Fibroblast of lung (primary cell): ENCODE measurements at regions not wholly inside any gene's neighbourhood (a gene's known extent, or its start where the extent isn't known, plus 50 kb on each side); places are given as distances from the start of the nearest gene placed in this dataset.

Source experiments
- DNase-seq, 2 donors: peaks; one replicate each; pipeline versions ENCODE4 v3.0.0 to v3.0.0-alpha.2; 2010; ENCODE audit warnings: low read depth in 2 of 2
- H2AFZ ChIP-seq: 2 replicates; pipeline ENCODE4 v1.5.1; 2012; ENCODE audit warnings: low read length, control low read depth, inconsistent platforms
- H3K27ac ChIP-seq: 2 replicates; pipeline ENCODE4 v1.5.1; 2011; ENCODE audit warnings: low read length, control low read depth; ENCODE audit not compliant: insufficient read depth
- H3K27me3 ChIP-seq: 2 replicates; pipeline ENCODE4 v1.5.1; 2011; ENCODE audit warnings: mild to moderate bottlenecking, low read length; ENCODE audit not compliant: control insufficient read depth, insufficient read depth
- H3K36me3 ChIP-seq: 2 replicates; pipeline ENCODE4 v1.5.1; 2011; ENCODE audit warnings: low read length; ENCODE audit not compliant: control insufficient read depth, insufficient read depth
- H3K4me1 ChIP-seq: 2 replicates; pipeline ENCODE4 v1.5.1; 2011; ENCODE audit warnings: low read length; ENCODE audit not compliant: control insufficient read depth, insufficient read depth; ENCODE audit errors: extremely low read depth
- H3K4me2 ChIP-seq: 2 replicates; pipeline ENCODE4 v1.5.1; 2011; ENCODE audit warnings: low read length, control low read depth; ENCODE audit not compliant: insufficient read depth; ENCODE audit errors: extremely low read depth
- H3K4me3 ChIP-seq, 4 experiments: fragments of 200-600 bp in 1 of 4; sonication (generic) in 1 of 4; replicated peaks in 1 of 4; 2 replicates each; pipeline ENCODE4 v1.5.1; 2011 to 2016; ENCODE audit warnings: low read length in 4 of 4, low read depth in 3 of 4, mild to moderate bottlenecking in 3 of 4, control low read depth in 2 of 4, inconsistent platforms in 1 of 4, mixed read lengths in 1 of 4; ENCODE audit not compliant: insufficient read depth in 1 of 4; ENCODE audit errors: control extremely low read depth in 1 of 4
- H3K79me2 ChIP-seq: 2 replicates; pipeline ENCODE4 v1.5.1; 2012; ENCODE audit warnings: mild to moderate bottlenecking, low read length, inconsistent platforms; ENCODE audit not compliant: control insufficient read depth, insufficient read depth
- H3K9ac ChIP-seq: 2 replicates; pipeline ENCODE4 v1.5.1; 2011; ENCODE audit warnings: mild to moderate bottlenecking, low read length, control low read depth; ENCODE audit not compliant: insufficient read depth
- H3K9me3 ChIP-seq: 2 replicates; pipeline ENCODE4 v1.5.1; 2012; ENCODE audit warnings: low read depth, low read length; ENCODE audit not compliant: control insufficient read depth, insufficient read depth
- H4K20me1 ChIP-seq: 2 replicates; pipeline ENCODE4 v1.5.1; 2011; ENCODE audit warnings: low read length; ENCODE audit not compliant: control insufficient read depth, insufficient read depth; ENCODE audit errors: extremely low read depth
- EZH2 ChIP-seq: IDR thresholded peaks from 2 replicates; pipeline ENCODE4 v1.5.1; 2012; ENCODE audit warnings: low read length, control low read depth, mild to moderate bottlenecking; ENCODE audit errors: missing control alignments
- TF ChIP-seq, protein P1 (sequence below), 2 donors: IDR thresholded peaks in 1 of 2; conservative IDR thresholded peaks in 1 of 2; 1 replicate in 1 of 2; 2 replicates in 1 of 2; pipeline ENCODE4 v1.5.1; 2011 to 2012; ENCODE audit warnings: low read length in 2 of 2, control low read depth in 1 of 2, inconsistent platforms in 1 of 2, low read depth in 1 of 2, mild to moderate bottlenecking in 1 of 2

DNA sequence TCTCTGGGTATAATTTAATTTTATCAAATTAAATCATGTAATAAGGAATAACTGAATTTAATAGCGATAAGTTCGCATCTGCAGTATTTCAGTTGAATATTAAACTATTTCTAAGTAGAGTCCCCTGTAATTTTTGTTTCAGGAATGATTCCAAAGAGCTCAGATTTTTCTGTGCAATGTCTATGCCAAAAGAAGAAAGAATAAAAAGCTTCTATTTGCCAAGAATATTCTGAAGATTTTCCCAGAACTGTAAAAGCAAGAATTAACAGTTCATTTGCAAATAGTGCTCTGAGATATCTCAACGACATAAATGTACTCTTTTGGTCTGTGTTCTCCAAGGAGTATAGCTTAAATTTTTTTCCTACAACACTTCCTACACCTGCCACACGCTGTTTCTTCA lies 1242.8 kb upstream of the DIAPH2 start:
- H3K4me3 ChIP-seq = no peak overlapping the region
- TF ChIP-seq, protein P1, sequence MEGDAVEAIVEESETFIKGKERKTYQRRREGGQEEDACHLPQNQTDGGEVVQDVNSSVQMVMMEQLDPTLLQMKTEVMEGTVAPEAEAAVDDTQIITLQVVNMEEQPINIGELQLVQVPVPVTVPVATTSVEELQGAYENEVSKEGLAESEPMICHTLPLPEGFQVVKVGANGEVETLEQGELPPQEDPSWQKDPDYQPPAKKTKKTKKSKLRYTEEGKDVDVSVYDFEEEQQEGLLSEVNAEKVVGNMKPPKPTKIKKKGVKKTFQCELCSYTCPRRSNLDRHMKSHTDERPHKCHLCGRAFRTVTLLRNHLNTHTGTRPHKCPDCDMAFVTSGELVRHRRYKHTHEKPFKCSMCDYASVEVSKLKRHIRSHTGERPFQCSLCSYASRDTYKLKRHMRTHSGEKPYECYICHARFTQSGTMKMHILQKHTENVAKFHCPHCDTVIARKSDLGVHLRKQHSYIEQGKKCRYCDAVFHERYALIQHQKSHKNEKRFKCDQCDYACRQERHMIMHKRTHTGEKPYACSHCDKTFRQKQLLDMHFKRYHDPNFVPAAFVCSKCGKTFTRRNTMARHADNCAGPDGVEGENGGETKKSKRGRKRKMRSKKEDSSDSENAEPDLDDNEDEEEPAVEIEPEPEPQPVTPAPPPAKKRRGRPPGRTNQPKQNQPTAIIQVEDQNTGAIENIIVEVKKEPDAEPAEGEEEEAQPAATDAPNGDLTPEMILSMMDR (conservative IDR thresholded peaks at IDR 0.05 in 1 of 2, IDR thresholded peaks at IDR 0.05 in 1 of 2; ENCODE audit: low read depth in 1 of 2, low read length in 2 of 2) = no peak
- no peak for TF ChIP-seq EZH2

DNA sequence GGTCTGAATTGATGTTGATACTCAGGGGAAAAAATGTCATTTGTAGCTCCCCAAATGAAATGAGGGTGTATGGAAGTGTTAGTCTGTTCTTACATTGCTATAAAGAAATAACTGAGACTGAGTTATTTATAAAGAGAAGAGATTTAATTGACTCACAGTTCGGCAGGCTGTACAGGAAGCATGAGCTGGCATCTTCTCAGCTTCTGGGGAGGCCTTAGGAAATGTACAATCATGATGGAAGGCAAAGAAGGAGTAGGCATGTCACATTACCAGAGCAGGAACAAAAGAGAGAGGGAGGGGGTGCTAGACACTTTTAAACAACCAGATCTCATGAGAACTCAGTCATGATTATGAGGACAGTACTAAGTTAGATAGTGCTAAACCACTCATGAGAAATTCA lies 1199.9 kb upstream of the DIAPH2 start:
- no peaks in the 10 kb centered on the region for H4K20me1 ChIP-seq
- no peaks in the 10 kb centered on the region for H3K27me3 ChIP-seq
- no peaks in the 10 kb centered on the region for H3K4me1 ChIP-seq
- no peak overlapping the region for H3K9ac ChIP-seq
- no peaks in the 10 kb centered on the region for H3K79me2 ChIP-seq
- H3K27ac ChIP-seq = no peak overlapping the region
- DNase-seq = no peak
- H2AFZ ChIP-seq = no peak overlapping the region
- no peak overlapping the region for H3K4me2 ChIP-seq
- no peak overlapping the region for H3K4me3 ChIP-seq
- H3K9me3 ChIP-seq = no peaks in the 10 kb centered on the region
- no peaks in the 10 kb centered on the region for H3K36me3 ChIP-seq
- no peak for TF ChIP-seq EZH2
- TF ChIP-seq, protein P1 (conservative IDR thresholded peaks at IDR 0.05 in 1 of 2, IDR thresholded peaks at IDR 0.05 in 1 of 2; ENCODE audit: low read depth in 1 of 2, low read length in 2 of 2) = no peak

More for the DNA sequence above, 1242.8 kb upstream of the DIAPH2 start:
- no peaks in the 10 kb centered on the region for H3K27me3 ChIP-seq
- no peak overlapping the region for H3K4me2 ChIP-seq
- no peaks in the 10 kb centered on the region for H3K36me3 ChIP-seq
- no peaks in the 10 kb centered on the region for H3K9me3 ChIP-seq
- H3K79me2 ChIP-seq = no peaks in the 10 kb centered on the region
- DNase-seq = no peak
- H2AFZ ChIP-seq = no peak overlapping the region
- no peaks in the 10 kb centered on the region for H4K20me1 ChIP-seq
- H3K4me1 ChIP-seq = no peaks in the 10 kb centered on the region
- H3K9ac ChIP-seq = no peak overlapping the region
- no peak overlapping the region for H3K27ac ChIP-seq

DNA sequence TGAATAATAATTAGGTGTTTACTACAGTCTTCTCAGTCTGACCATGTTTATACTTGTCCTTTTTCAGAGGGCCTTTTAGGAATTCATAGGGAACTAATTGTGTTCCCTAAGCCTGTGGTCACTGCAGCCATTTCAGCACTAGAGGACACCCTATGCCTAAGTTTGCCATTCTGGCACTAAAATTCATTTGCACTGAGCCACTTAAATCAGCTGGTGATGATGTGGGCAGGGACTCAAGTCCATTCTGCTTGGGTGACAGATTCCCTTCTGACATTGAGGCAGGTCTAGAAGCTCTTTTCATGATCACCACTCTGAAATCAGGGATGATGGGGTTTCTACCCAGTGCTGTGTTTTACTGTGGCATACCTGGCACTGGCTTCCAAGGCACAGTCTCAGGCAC lies 1178.9 kb upstream of the DIAPH2 start:
- H3K27me3 ChIP-seq = no peaks in the 10 kb centered on the region
- no peaks in the 10 kb centered on the region for H3K4me1 ChIP-seq
- no peak overlapping the region for H3K27ac ChIP-seq
- no peak overlapping the region for H3K4me3 ChIP-seq
- no peak overlapping the region for H3K9ac ChIP-seq
- TF ChIP-seq, protein P1 (conservative IDR thresholded peaks at IDR 0.05 in 1 of 2, IDR thresholded peaks at IDR 0.05 in 1 of 2; ENCODE audit: low read depth in 1 of 2, low read length in 2 of 2) = no peak
- TF ChIP-seq EZH2 = no peak
- H3K79me2 ChIP-seq = no peaks in the 10 kb centered on the region
- no peak overlapping the region for H2AFZ ChIP-seq
- no peaks in the 10 kb centered on the region for H3K36me3 ChIP-seq
- no peak for DNase-seq
- H3K4me2 ChIP-seq = no peak overlapping the region
- no peaks in the 10 kb centered on the region for H3K9me3 ChIP-seq
- no peaks in the 10 kb centered on the region for H4K20me1 ChIP-seq
